ENCODE measurements at regions not wholly inside any gene's neighbourhood (a gene's known extent, or its start where the extent isn't known, plus 50 kb on each side); places are given as distances from the start of the nearest gene placed in this dataset.
"Not testable (repeated sequence)": the region's sequence is repeated elsewhere in the genome, so short reads cannot be mapped to it uniquely, and the experiment has no call there.

DNA sequence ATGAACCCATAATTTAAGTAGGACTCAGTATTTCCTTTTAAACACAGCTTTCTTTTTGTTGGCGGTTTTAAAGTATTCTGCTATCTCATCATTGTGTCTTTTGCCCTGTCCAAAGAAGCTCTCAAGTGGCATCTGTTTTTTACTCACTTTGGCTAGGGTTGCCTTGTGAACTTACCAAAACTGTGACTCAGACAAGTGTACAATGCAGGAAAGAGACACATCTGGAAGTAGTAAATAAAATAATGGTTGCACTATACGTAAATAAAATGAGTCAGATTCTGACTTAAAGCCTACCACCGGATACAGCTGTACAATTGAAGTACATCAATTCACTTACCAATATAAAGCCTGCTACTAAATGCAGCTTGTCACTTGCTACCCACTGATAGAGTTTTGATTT lies 619.2 kb upstream of the LRFN5 start:
- no peak overlapping the region for H3K4me3 ChIP-seq (ENCODE audit: low read depth, low read length)
- no peak for DNase-seq (ENCODE audit: low read depth)
- TF ChIP-seq, protein P1, sequence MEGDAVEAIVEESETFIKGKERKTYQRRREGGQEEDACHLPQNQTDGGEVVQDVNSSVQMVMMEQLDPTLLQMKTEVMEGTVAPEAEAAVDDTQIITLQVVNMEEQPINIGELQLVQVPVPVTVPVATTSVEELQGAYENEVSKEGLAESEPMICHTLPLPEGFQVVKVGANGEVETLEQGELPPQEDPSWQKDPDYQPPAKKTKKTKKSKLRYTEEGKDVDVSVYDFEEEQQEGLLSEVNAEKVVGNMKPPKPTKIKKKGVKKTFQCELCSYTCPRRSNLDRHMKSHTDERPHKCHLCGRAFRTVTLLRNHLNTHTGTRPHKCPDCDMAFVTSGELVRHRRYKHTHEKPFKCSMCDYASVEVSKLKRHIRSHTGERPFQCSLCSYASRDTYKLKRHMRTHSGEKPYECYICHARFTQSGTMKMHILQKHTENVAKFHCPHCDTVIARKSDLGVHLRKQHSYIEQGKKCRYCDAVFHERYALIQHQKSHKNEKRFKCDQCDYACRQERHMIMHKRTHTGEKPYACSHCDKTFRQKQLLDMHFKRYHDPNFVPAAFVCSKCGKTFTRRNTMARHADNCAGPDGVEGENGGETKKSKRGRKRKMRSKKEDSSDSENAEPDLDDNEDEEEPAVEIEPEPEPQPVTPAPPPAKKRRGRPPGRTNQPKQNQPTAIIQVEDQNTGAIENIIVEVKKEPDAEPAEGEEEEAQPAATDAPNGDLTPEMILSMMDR (IDR thresholded peaks at IDR 0.05; ENCODE audit: control insufficient read depth, extremely low read depth, insufficient read depth), result no peak

DNA sequence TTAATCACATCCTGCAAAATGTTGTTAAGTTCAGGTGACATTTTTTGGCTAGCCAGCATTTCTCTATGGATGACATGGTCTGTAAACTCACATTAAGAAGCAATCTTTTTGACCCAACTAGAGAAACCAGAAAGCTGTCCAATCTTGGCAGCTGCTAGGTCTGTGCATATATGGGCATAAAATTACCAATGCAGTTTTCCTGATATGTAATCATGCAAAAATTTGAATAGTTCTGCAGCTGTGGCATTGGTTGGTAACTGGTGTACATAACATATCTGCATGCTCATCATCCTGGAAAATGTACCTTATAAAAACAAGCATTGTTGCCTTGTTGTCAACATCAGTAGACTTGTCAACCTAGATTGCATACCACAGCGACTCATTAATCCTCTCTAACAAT lies 620.0 kb upstream of the LRFN5 start:
- TF ChIP-seq, protein P1 (IDR thresholded peaks at IDR 0.05; ENCODE audit: control insufficient read depth, extremely low read depth, insufficient read depth), result no peak
- no peak for DNase-seq (ENCODE audit: low read depth)
- no peak overlapping the region for H3K4me3 ChIP-seq (ENCODE audit: low read depth, low read length)

DNA sequence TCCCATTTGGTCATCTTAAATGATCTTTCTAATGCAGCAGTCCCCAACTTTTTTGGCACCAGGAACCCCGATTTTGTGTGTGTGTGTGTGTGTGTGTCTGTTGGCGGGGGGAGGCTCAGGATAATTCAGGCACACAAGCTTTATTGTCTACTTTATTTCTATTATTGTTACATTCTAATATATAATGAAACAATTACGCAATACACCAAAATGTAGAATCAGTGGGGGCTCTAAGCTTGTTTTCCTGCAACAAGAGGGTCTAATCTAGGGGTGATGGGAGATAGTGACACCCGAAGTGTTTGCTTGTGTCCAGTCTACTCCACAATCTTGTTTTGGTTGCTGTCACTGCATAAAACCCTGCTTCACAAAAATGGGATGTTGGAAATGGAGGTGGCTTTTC lies 621.1 kb upstream of the LRFN5 start:
- TF ChIP-seq, protein P1 (IDR thresholded peaks at IDR 0.05; ENCODE audit: control insufficient read depth, extremely low read depth, insufficient read depth), result no peak
- no peak overlapping the region for H3K4me3 ChIP-seq (ENCODE audit: low read depth, low read length)
- no peak for DNase-seq (ENCODE audit: low read depth)

DNA sequence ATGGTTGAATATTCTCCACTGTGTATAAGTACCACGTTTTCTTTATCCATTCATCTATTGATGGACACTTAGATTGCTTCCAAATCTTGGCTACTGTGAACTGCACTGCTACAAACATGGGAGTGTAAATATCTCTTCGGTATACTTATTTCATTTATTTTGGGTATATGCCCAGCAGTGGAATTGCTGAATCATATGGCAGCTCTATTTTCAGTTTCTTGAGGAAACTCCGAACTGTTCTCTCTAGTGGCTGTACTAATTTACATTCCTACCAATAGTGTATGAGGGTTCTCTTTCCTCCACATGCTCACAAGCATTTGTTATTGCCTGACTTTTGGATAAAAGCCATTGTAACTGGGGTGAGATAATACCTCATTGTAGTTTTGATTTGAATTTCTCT lies 623.1 kb upstream of the LRFN5 start:
- TF ChIP-seq, protein P1 (IDR thresholded peaks at IDR 0.05; ENCODE audit: control insufficient read depth, extremely low read depth, insufficient read depth), result no peak
- no peak overlapping the region for H3K4me3 ChIP-seq (ENCODE audit: low read depth, low read length)
- peak; percentile 88 for DNase-seq (ENCODE audit: low read depth)

DNA sequence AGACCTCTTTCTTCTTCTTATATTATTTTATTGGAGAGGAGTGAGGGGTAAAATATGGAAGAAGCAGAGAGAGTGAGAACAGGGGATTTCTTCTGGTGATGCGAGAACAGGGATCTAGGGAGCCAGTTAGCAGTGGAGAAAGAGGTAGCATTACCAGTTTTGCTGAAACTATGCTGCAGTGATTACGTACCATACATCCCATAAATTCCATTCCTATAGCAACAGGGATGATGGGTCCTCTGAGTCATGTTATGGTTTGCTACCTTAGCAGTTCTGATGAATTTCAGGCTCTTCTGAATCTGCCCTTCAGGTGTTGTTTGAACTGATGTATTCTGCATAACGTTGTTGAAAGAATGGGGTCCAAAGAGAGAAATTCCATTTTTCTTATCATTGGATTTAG lies 625.4 kb upstream of the LRFN5 start:
- no peak overlapping the region for H3K4me3 ChIP-seq (ENCODE audit: low read depth, low read length)
- DNase-seq (ENCODE audit: low read depth), result no peak
- TF ChIP-seq, protein P1 (IDR thresholded peaks at IDR 0.05; ENCODE audit: control insufficient read depth, extremely low read depth, insufficient read depth), result no peak

DNA sequence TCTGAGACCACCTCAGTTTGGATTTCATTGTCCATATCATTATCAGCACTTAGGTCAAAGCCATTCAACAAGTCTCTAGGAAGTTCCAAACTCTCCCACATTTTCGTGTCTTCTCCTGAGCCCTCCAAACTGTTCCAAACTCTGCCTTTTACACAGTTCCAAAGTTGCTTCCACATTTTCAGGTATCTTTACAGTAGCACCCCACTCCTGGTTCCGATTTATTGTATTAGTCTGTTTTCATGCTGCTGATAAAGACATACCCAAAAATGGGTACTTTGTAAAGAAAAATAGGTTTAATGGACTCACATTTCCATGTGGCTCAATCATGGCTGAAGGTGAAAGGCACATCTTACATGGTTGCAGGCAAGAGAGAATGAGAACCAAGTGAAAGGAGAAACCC lies 646.4 kb upstream of the LRFN5 start:
- DNase-seq (ENCODE audit: low read depth); H3K4me3 ChIP-seq (ENCODE audit: low read depth, low read length): not testable (repeated sequence)

DNA sequence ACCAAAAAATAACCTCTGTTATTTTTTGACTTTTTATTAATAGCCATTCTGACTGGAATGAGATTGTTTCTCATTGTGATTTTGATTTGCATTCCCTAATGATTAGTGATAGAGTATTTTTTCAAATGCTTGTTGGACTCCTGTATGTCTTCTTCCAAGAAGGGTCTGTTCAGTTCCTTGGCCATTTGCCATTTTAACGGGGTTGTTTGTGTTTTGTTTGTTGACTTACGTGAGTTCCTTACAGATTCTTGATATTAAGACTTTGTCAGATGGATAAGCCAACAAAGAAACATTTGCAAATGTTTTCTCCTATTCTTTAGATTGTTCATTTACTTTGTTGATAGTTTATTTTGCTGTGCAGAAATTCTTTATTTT lies 651.6 kb upstream of the LRFN5 start:
- TF ChIP-seq, protein P1 (IDR thresholded peaks at IDR 0.05; ENCODE audit: control insufficient read depth, extremely low read depth, insufficient read depth), result no peak
- DNase-seq (ENCODE audit: low read depth), result peak; percentile 22
- H3K4me3 ChIP-seq (ENCODE audit: low read depth, low read length), result peak overlapping the region; percentile 65

DNA sequence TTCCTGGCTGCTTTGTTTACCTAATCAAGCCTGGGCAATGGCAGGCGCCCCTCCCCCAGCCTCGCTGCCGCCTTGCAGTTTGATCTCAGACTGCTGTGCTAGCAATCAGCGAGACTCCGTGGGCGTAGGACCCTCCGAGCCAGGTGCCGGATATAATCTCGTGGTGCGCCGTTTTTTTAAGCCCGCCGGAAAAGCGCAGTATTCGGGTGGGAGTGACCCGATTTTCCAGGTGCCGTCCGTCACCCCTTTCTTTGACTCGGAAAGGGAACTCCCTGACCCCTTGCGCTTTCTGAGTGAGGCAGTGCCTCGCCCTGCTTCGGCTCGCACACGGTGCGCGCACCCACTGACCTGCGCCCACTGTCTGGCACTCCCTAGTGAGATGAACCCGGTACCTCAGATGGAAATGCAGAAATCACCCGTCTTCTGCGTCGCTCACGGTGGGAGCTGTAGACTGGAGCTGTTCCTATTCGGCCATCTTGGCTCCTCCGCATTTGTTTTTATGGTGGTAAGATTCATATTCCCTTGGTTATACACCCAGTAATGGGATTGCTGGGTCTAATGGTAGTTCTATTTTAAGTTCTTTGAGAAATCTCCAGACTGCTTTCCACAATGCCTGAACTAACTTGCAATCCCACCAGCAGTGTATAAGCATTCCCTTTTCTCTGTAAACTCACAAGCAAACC lies 652.1 kb upstream of the LRFN5 start:
- not testable (repeated sequence) for DNase-seq (ENCODE audit: low read depth)
- H3K4me3 ChIP-seq (ENCODE audit: low read depth, low read length), result peak overlapping the region; percentile 65

Measured in LNCaP clone FGC (cell line).